Stomach (tissue), 4 donors: ENCODE measurements at regions not wholly inside any gene's neighbourhood (a gene's known extent, or its start where the extent isn't known, plus 50 kb on each side); places are given as distances from the start of the nearest gene placed in this dataset.
"Not testable (repeated sequence)": the region's sequence is repeated elsewhere in the genome, so short reads cannot be mapped to it uniquely, and the experiment has no call there.

Source experiments
- EP300 ChIP-seq: sonication (generic); formaldehyde crosslinking; IDR thresholded peaks from one replicate; pipeline ENCODE4 v1.6.1; 2017; ENCODE audit warnings: antibody characterized with exemption
- POLR2A ChIP-seq, 4 donors: fragments of 450-650 bp; IDR thresholded peaks; one replicate each; pipeline ENCODE4 v1.6.1; 2016; ENCODE audit warnings: antibody characterized with exemption in 4 of 4, control low read depth in 2 of 4, mild to moderate bottlenecking in 1 of 4, moderate library complexity in 1 of 4

- not testable (repeated sequence) for TF ChIP-seq EP300; POLR2A (IDR thresholded peaks at IDR 0.05)
Observed at GRCh38 chr21:10426812-10427211, 94.6 kb upstream of the TPTE start.
